KMS-11 (cell line): ENCODE measurements at regions not wholly inside any gene's neighbourhood (a gene's known extent, or its start where the extent isn't known, plus 50 kb on each side); places are given as distances from the start of the nearest gene placed in this dataset.

Source experiments
- H2AFZ ChIP-seq: fragments of 200-600 bp; sonication (generic); 2 replicates; pipeline ENCODE4 v1.6.1; 2016; ENCODE audit warnings: antibody characterized with exemption, mixed run types, low read depth
- H3K27ac ChIP-seq: fragments of 200-600 bp; sonication (generic); 2 replicates; pipeline ENCODE4 v1.6.1; 2016; ENCODE audit warnings: mild to moderate bottlenecking, mixed run types
- H3K27me3 ChIP-seq: fragments of 200-600 bp; sonication (generic); 2 replicates; pipeline ENCODE4 v1.6.1; 2017; ENCODE audit warnings: mild to moderate bottlenecking, low read depth, mixed run types, moderate library complexity; ENCODE audit not compliant: insufficient read depth
- H3K36me3 ChIP-seq: fragments of 200-600 bp; sonication (generic); 2 replicates; pipeline ENCODE4 v1.6.1; 2017; ENCODE audit warnings: mild to moderate bottlenecking, mixed run types; ENCODE audit not compliant: insufficient read depth
- H3K4me1 ChIP-seq: fragments of 200-600 bp; sonication (generic); 2 replicates; pipeline ENCODE4 v1.6.1; 2016; ENCODE audit warnings: mild to moderate bottlenecking, low read depth, mixed run types; ENCODE audit not compliant: poor library complexity, severe bottlenecking
- H3K4me2 ChIP-seq: fragments of 200-600 bp; sonication (generic); 2 replicates; pipeline ENCODE4 v1.7.0; 2016; ENCODE audit warnings: mild to moderate bottlenecking, mixed run types
- H3K4me3 ChIP-seq: fragments of 200-600 bp; sonication (generic); IDR thresholded peaks from 2 replicates; pipeline ENCODE4 v1.6.1; 2017; ENCODE audit warnings: low read depth, low read length, mixed read lengths; ENCODE audit not compliant: insufficient read depth
- H3K79me2 ChIP-seq: fragments of 200-600 bp; sonication (generic); 2 replicates; pipeline ENCODE4 v1.6.1; 2016; ENCODE audit warnings: low read depth, mixed run types; ENCODE audit not compliant: insufficient read depth
- H3K9ac ChIP-seq: fragments of 200-600 bp; sonication (generic); 2 replicates; pipeline ENCODE4 v1.6.1; 2016; ENCODE audit warnings: mild to moderate bottlenecking, mixed run types
- H4K20me1 ChIP-seq: fragments of 200-600 bp; sonication (generic); 2 replicates; pipeline ENCODE4 v1.6.1; 2016; ENCODE audit warnings: mild to moderate bottlenecking, mixed run types; ENCODE audit not compliant: insufficient read depth
- CTCF ChIP-seq: fragments of 200-600 bp; sonication (generic); conservative IDR thresholded peaks from 2 replicates; pipeline ENCODE4 v1.6.1; 2017; ENCODE audit warnings: low read depth, mild to moderate bottlenecking, antibody characterized with exemption, low read length, moderate library complexity, mixed read lengths

GRCh38 chr16:51286272-51286671, 135.2 kb upstream of the SALL1 start:
- no peak for TF ChIP-seq CTCF
- Histone ChIP-seq H3K9ac (no peak overlapping the region), H3K4me1 (no peaks in the 10 kb centered on the region), H3K79me2 (no peaks in the 10 kb centered on the region), H3K36me3 (no peaks in the 10 kb centered on the region), H4K20me1 (no peaks in the 10 kb centered on the region), H3K27me3 (no peaks in the 10 kb centered on the region), H3K27ac (no peak overlapping the region), H3K4me2 (no peak overlapping the region), H2AFZ (no peak overlapping the region), H3K4me3 (no peak overlapping the region)

- H4K20me1 ChIP-seq, result no peaks in the 10 kb centered on the region
- H3K36me3 ChIP-seq, result no peaks in the 10 kb centered on the region
- no peak overlapping the region for H3K4me3 ChIP-seq
- H3K27ac ChIP-seq, result no peak overlapping the region
- H3K4me2 ChIP-seq, result no peak overlapping the region
- H3K9ac ChIP-seq, result no peak overlapping the region
- H3K27me3 ChIP-seq, result no peaks in the 10 kb centered on the region
- no peaks in the 10 kb centered on the region for H3K79me2 ChIP-seq
- no peak for TF ChIP-seq CTCF
- H2AFZ ChIP-seq, result no peak overlapping the region
- no peaks in the 10 kb centered on the region for H3K4me1 ChIP-seq
Observed at GRCh38 chr16:51276336-51276735, 125.3 kb upstream of the SALL1 start.

GRCh38 chr16:51272420-51272819, 121.3 kb upstream of the SALL1 start:
- H3K4me2 ChIP-seq, result no peak overlapping the region
- H3K4me3 ChIP-seq, result no peak overlapping the region
- no peak for TF ChIP-seq CTCF
- H3K9ac ChIP-seq, result no peak overlapping the region
- no peaks in the 10 kb centered on the region for H3K4me1 ChIP-seq
- H3K36me3 ChIP-seq, result no peaks in the 10 kb centered on the region
- no peaks in the 10 kb centered on the region for H3K27me3 ChIP-seq
- H3K27ac ChIP-seq, result no peak overlapping the region
- no peaks in the 10 kb centered on the region for H4K20me1 ChIP-seq
- no peak overlapping the region for H2AFZ ChIP-seq
- H3K79me2 ChIP-seq, result no peaks in the 10 kb centered on the region

- Histone ChIP-seq H3K27me3 (no peaks in the 10 kb centered on the region), H3K9ac (no peak overlapping the region), H2AFZ (no peak overlapping the region)
Observed at GRCh38 chr16:51271156-51271701, 120.2 kb upstream of the SALL1 start.

More at GRCh38 chr16:51271156-51271701, 120.2 kb upstream of the SALL1 start:
- no peak for TF ChIP-seq CTCF
- Histone ChIP-seq H4K20me1 (no peaks in the 10 kb centered on the region), H3K4me3 (no peak overlapping the region), H3K4me2 (no peak overlapping the region), H3K79me2 (no peaks in the 10 kb centered on the region), H3K4me1 (no peaks in the 10 kb centered on the region), H3K36me3 (no peaks in the 10 kb centered on the region), H3K27ac (no peak overlapping the region)
